Testis (tissue), 2 donors: ENCODE measurements at regions not wholly inside any gene's neighbourhood (a gene's known extent, or its start where the extent isn't known, plus 50 kb on each side); places are given as distances from the start of the nearest gene placed in this dataset.
"Not testable (repeated sequence)": the region's sequence is repeated elsewhere in the genome, so short reads cannot be mapped to it uniquely, and the experiment has no call there.

Experiments used
- CTCF ChIP-seq, 3 experiments: fragments of 450-650 bp in 2 of 3; fragments of 200-600 bp in 1 of 3; sonication (generic) in 1 of 3; IDR thresholded peaks; one replicate each; pipeline ENCODE4 v1.5.1; 2016 to 2019; ENCODE audit warnings: antibody characterized with exemption in 3 of 3, mild to moderate bottlenecking in 2 of 3, moderate library complexity in 1 of 3
- POLR2A ChIP-seq: fragments of 450-650 bp; IDR thresholded peaks from one replicate; pipeline ENCODE4 v1.6.1; 2017; ENCODE audit warnings: antibody characterized with exemption, mild to moderate bottlenecking, moderate library complexity

DNA sequence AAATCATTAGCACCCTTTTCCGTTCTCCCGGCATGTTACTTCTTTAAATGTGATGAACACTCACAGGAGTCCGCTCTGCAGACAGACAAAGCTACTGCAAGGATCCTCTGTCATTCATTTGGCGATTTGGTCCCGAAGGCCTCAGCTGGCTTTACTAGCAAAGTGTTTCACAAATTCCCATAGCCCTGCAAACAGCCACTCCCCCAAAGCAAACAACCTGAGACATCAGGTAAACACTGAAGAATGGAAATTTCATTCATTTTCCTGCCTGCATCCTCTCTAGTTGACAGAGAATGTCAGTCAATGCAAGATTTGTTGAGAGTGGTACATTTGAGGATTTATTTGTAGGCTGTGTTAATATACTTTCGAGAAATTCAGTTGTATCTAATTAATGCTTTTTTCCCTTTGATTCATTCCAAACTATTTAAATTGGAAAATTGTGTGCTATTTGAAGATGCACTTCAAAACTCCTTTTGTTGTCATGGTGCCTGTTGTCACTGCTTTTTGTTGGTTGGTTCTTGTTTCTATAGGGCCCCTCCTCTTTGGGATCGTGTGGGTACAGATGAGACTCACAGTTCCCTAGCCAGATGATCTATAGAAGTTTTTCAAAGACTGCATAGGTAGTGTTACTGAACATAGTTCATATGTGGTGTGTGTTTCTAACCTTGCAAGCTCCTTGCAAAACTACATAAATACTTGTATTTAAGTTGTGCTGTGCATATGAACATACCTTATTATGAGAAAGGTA is 215.7 kb upstream of the PLGLB2 start:
- not testable (repeated sequence) for TF ChIP-seq CTCF (IDR thresholded peaks at IDR 0.05); POLR2A
